Gastroesophageal sphincter (tissue), 4 donors: ENCODE measurements at regions not wholly inside any gene's neighbourhood (a gene's known extent, or its start where the extent isn't known, plus 50 kb on each side); places are given as distances from the start of the nearest gene placed in this dataset.

Experiments used
- ATAC-seq: fragments of 150-250 bp; one replicate; pipeline ENCODE4 v1.9.1; 2016; ENCODE audit warnings: mild to moderate bottlenecking, moderate library complexity
- H3K27ac ChIP-seq, 4 donors: fragments of 200-600 bp; sonication (generic) in 3 of 4; 1 replicate in 3 of 4; 2 replicates in 1 of 4; pipeline ENCODE4 v1.5.1; 2016 to 2019
- H3K27me3 ChIP-seq: fragments of 200-600 bp; sonication (generic); one replicate; pipeline ENCODE4 v1.5.1; 2019
- H3K36me3 ChIP-seq, 2 donors: fragments of 200-600 bp; sonication (generic); one replicate each; pipeline ENCODE4 v1.5.1; 2019; ENCODE audit warnings: control low read depth in 1 of 2
- H3K4me1 ChIP-seq, 3 donors: fragments of 200-600 bp; sonication (generic); 1 replicate in 2 of 3; 2 replicates in 1 of 3; pipeline ENCODE4 v1.5.1; 2016 to 2019; ENCODE audit warnings: control low read depth in 2 of 3
- H3K4me3 ChIP-seq, 2 donors: fragments of 200-600 bp; sonication (generic); one replicate each; pipeline ENCODE4 v1.5.1; 2019; ENCODE audit warnings: mild to moderate bottlenecking in 1 of 2, moderate library complexity in 1 of 2
- H3K9me3 ChIP-seq, 3 donors: fragments of 200-600 bp; sonication (generic); one replicate each; pipeline ENCODE4 v1.5.1; 2017 to 2019; ENCODE audit warnings: control low read depth in 2 of 3
- EP300 ChIP-seq: sonication (generic); formaldehyde crosslinking; IDR thresholded peaks from one replicate; pipeline ENCODE4 v1.6.1; 2017; ENCODE audit warnings: antibody characterized with exemption, mild to moderate bottlenecking
- POLR2A ChIP-seq, 2 donors: fragments of 450-650 bp; IDR thresholded peaks; one replicate each; pipeline ENCODE4 v1.6.1; 2017; ENCODE audit warnings: antibody characterized with exemption in 2 of 2, mild to moderate bottlenecking in 2 of 2, moderate library complexity in 1 of 2
- POLR2AphosphoS5 ChIP-seq: sonication (generic); formaldehyde crosslinking; IDR thresholded peaks from one replicate; pipeline ENCODE4 v1.6.1; 2017; ENCODE audit warnings: antibody characterized with exemption
- WGBS, 2 donors: methylation state at CpG; one replicate each; pipeline ENCODE4 v1.1.5; 2018; ENCODE audit warnings: low coverage in 1 of 2; 5-methylcytosine and 5-hydroxymethylcytosine counted together
- TF ChIP-seq, protein P1 (sequence below), 4 experiments: fragments of 200-600 bp in 2 of 4; fragments of 450-650 bp in 2 of 4; sonication (generic) in 1 of 4; IDR thresholded peaks; one replicate each; pipeline ENCODE4 v1.5.1; 2017 to 2019; ENCODE audit warnings: antibody characterized with exemption in 4 of 4, mild to moderate bottlenecking in 2 of 4, moderate library complexity in 2 of 4

DNA sequence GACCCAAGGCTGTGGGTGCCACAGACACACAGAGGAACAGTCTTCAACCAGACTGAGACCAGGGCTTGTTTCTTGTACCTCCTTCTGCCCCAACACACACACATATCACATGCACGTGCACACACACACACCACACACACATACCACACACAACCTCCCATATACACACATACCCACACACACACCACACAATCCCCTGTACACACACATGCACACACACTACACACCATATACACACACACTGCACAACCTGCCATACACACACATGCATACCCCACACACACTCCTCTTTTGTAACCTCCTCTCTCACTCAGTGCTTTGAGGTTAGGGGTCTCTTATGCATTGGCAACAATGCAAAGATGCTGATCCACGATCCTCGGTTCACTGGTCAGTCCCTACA, 217.0 kb downstream of the AJAP1 start:
- 69 to 78% methylated on average over 2 to 3 of the region's 3 CpGs for WGBS, 2 donors
- TF ChIP-seq, protein P1, sequence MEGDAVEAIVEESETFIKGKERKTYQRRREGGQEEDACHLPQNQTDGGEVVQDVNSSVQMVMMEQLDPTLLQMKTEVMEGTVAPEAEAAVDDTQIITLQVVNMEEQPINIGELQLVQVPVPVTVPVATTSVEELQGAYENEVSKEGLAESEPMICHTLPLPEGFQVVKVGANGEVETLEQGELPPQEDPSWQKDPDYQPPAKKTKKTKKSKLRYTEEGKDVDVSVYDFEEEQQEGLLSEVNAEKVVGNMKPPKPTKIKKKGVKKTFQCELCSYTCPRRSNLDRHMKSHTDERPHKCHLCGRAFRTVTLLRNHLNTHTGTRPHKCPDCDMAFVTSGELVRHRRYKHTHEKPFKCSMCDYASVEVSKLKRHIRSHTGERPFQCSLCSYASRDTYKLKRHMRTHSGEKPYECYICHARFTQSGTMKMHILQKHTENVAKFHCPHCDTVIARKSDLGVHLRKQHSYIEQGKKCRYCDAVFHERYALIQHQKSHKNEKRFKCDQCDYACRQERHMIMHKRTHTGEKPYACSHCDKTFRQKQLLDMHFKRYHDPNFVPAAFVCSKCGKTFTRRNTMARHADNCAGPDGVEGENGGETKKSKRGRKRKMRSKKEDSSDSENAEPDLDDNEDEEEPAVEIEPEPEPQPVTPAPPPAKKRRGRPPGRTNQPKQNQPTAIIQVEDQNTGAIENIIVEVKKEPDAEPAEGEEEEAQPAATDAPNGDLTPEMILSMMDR (IDR thresholded peaks at IDR 0.05), result no peak
- TF ChIP-seq POLR2AphosphoS5, result no peak
- TF ChIP-seq EP300, result no peak
- no peak for TF ChIP-seq POLR2A (IDR thresholded peaks at IDR 0.05)
- no peaks in the 10 kb centered on the region for H3K4me1 ChIP-seq
- H3K4me3 ChIP-seq, result no peak overlapping the region
- no peaks in the 10 kb centered on the region for H3K36me3 ChIP-seq
- no peak overlapping the region for H3K27ac ChIP-seq
- no peak for ATAC-seq
- peaks cover 0 to 16% (median 0%) of the 10 kb centered on the region in 3 donors for H3K9me3 ChIP-seq
- peaks cover 14% of the 10 kb centered on the region for H3K27me3 ChIP-seq

DNA sequence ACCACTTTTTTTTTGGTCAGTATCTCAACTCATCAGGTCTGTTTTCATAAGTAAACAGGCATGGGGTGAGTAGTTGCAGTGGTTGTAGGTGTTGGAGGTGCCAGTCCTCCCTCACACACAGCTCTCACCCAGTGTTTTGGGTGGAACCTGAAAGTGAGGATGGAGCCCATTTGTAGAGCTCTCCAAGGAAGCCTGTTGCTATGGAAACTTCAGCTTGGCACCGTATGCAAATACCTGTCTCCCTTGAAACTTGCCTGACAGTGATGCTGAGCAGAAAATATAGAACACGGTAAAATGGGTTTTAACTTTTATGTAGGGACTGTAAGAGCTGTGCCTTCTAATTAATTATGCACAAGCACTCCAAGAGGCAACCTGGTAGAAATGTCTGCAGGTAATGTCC, 214.1 kb downstream of the AJAP1 start:
- 13 to 20% methylated on average over 1 to 2 of the region's 2 CpGs for WGBS, 2 donors
- Histone ChIP-seq H3K4me1 (no peaks in the 10 kb centered on the region), H3K4me3 (no peak overlapping the region), H3K9me3 (peaks cover 0 to 16% (median 0%) of the 10 kb centered on the region in 3 donors), H3K27ac (no peak overlapping the region), H3K36me3 (no peaks in the 10 kb centered on the region), H3K27me3 (peaks cover 14% of the 10 kb centered on the region)
- TF ChIP-seq, protein P1 (IDR thresholded peaks at IDR 0.05), result no peak
- TF ChIP-seq EP300 (no peak), POLR2AphosphoS5 (no peak), POLR2A (IDR thresholded peaks at IDR 0.05) (no peak)
- no peak for ATAC-seq

DNA sequence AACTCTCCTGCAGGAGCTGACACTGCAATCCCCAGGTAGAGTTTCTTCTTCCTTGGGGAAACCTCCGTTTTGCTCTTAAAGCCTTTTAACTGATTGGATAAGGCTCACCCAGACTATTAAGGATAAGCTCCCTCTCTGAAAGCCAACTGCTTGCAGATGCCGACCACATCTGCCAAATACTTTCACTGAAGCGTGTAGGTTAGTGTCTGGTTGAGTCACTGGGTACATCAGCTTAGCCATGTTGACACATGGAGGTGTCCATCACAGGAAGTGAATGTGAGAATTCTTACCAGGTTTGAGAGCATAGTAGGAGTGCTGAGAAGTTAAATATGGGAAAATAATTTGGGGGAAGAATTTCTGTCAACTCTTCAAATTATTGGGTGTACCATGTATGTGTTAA, 202.0 kb downstream of the AJAP1 start:
- WGBS, 2 donors, result 97% methylated on average over 3 of the region's 3 CpGs; no CpG with 5 or more reads in 1 of the 2 donors
- ATAC-seq, result no peak
- H3K9me3 ChIP-seq, result peaks cover 0 to 7% (median 0%) of the 10 kb centered on the region in 3 donors
- no peaks in the 10 kb centered on the region for H3K36me3 ChIP-seq
- H3K27me3 ChIP-seq, result peaks cover 5% of the 10 kb centered on the region
- H3K27ac ChIP-seq, result no peak overlapping the region
- no peak overlapping the region for H3K4me3 ChIP-seq
- no peaks in the 10 kb centered on the region for H3K4me1 ChIP-seq
- TF ChIP-seq, protein P1 (IDR thresholded peaks at IDR 0.05), result no peak
- TF ChIP-seq EP300, result no peak
- TF ChIP-seq POLR2AphosphoS5, result no peak
- TF ChIP-seq POLR2A (IDR thresholded peaks at IDR 0.05), result no peak

DNA sequence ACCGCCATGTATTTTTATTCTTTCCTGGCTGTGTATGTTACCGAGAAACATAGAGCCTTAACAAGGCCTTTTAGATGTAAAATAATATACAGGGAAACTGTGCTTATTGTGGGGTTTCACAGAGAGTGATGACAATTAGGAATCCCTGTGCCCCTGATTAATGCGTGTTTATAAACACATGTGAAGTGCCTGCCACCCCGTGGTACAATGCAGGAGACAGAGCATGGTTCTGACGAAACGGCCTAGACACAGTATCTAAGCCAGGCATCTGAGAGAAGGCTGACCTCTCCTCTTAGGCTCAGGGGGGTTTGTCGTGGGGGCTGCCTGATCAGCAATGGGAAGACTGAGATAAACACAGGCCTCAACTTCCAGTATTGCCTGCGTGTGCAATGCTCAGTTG, 200.0 kb downstream of the AJAP1 start:
- TF ChIP-seq EP300, result no peak
- no peak for TF ChIP-seq POLR2A (IDR thresholded peaks at IDR 0.05)
- no peak for TF ChIP-seq POLR2AphosphoS5
- TF ChIP-seq, protein P1 (IDR thresholded peaks at IDR 0.05), result no peak
- Histone ChIP-seq H3K36me3 (no peaks in the 10 kb centered on the region), H3K4me1 (no peaks in the 10 kb centered on the region), H3K27ac (no peak overlapping the region), H3K4me3 (no peak overlapping the region), H3K9me3 (peaks cover 0 to 25% (median 0%) of the 10 kb centered on the region in 3 donors), H3K27me3 (peaks cover 5% of the 10 kb centered on the region)
- ATAC-seq, result no peak
- WGBS, 2 donors, result 72% methylated on average over 6 to 8 of the region's 8 CpGs

DNA sequence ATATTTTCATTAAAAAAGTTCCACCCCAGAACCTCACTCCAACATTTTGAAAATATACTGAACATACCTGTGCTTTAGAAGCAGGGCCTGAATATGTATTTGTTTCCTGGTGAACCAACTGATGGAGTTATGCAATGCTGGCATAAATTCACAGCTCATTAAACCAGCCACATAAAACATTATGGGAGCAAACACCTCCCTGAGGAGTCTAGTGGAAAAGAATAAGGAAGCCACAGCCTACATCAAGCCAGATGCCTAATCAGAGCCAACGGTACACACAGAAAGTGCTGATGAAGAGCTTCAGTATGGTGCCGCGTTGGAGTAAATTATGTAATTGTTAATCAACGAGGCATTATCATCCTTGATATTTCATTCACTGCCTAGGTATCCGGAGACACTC, 199.5 kb downstream of the AJAP1 start:
- Histone ChIP-seq H3K36me3 (no peaks in the 10 kb centered on the region), H3K9me3 (peaks cover 0 to 25% (median 0%) of the 10 kb centered on the region in 3 donors), H3K27me3 (peaks cover 5% of the 10 kb centered on the region), H3K4me3 (no peak overlapping the region), H3K4me1 (no peaks in the 10 kb centered on the region), H3K27ac (no peak overlapping the region)
- WGBS, 2 donors, result 57 to 77% methylated on average over 1 to 3 of the region's 5 CpGs
- TF ChIP-seq POLR2A (IDR thresholded peaks at IDR 0.05) (no peak), EP300 (no peak), POLR2AphosphoS5 (no peak)
- TF ChIP-seq, protein P1 (IDR thresholded peaks at IDR 0.05), result no peak
- no peak for ATAC-seq
